ENCODE measurements at regions not wholly inside any gene's neighbourhood (a gene's known extent, or its start where the extent isn't known, plus 50 kb on each side); places are given as distances from the start of the nearest gene placed in this dataset.

DNA sequence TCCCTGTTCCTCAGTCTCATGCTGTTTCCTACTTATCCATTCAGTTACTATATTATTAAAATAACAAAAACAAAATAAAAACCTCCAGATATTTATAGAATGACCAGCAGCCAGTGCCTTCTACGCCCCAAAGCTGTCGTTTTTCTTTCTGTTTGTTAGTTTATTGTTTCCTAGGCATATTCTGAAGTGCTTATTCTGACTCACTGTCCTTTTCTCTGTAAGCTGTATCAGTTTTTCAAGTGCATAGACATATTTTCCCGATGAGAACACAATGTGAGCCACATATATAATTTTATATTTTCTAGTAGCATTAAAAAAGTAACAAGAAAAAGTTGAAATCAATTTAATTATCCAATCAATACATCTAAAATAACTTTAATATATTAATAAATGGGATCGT lies 2158.6 kb upstream of the TENM3 start:
- WGBS, result 53% methylated on average over 4 of the region's 4 CpGs
- Histone ChIP-seq H3K27ac (no peak overlapping the region), H3K9me3 (no peaks in the 10 kb centered on the region), H3K4me1 (no peaks in the 10 kb centered on the region), H3K36me3 (no peaks in the 10 kb centered on the region), H3K27me3 (no peaks in the 10 kb centered on the region), H3K4me3 (no peak overlapping the region)
- no peak for DNase-seq (ENCODE audit: low spot score in 2 of 2)
- no peak for TF ChIP-seq EP300 (IDR thresholded peaks at IDR 0.05)
- no peak for TF ChIP-seq POLR2A (IDR thresholded peaks at IDR 0.05)
- TF ChIP-seq, protein P1, sequence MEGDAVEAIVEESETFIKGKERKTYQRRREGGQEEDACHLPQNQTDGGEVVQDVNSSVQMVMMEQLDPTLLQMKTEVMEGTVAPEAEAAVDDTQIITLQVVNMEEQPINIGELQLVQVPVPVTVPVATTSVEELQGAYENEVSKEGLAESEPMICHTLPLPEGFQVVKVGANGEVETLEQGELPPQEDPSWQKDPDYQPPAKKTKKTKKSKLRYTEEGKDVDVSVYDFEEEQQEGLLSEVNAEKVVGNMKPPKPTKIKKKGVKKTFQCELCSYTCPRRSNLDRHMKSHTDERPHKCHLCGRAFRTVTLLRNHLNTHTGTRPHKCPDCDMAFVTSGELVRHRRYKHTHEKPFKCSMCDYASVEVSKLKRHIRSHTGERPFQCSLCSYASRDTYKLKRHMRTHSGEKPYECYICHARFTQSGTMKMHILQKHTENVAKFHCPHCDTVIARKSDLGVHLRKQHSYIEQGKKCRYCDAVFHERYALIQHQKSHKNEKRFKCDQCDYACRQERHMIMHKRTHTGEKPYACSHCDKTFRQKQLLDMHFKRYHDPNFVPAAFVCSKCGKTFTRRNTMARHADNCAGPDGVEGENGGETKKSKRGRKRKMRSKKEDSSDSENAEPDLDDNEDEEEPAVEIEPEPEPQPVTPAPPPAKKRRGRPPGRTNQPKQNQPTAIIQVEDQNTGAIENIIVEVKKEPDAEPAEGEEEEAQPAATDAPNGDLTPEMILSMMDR (IDR thresholded peaks at IDR 0.05), result no peak
- TF ChIP-seq POLR2AphosphoS5 (IDR thresholded peaks at IDR 0.05), result no peak

DNA sequence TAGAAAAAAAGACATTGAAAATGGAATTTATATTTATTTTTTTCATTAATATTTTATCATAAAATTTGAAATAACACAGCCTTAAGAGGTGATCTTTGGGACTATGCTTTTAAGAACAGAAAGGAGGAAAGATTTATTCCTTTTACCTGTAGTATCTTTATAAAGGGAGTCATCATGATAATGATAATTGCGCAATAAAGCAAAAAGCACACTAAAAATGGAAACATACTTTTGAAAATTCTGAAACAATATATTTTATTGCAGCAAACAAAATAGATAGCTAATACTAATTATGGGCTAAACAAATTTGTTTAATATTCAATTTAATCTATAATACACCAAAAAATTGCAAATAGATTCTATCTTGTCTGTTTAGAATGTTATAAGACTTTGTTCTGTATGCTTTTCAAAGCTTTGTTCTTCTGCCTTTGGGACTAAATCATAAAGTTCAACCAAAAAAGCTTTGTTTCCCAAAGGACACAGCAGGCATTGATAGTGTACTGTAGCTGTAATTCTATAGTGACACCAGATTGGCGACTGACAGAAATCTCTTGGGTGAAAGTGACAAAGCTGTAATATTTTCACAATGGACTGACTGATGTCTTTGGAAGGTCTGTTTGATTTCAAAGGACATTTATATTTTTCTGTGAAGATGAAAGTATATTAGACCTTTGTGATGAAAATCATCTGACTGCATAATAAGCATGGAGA lies 2156.6 kb upstream of the TENM3 start:
- DNase-seq (ENCODE audit: low spot score in 2 of 2), result no peak
- Histone ChIP-seq H3K27me3 (no peaks in the 10 kb centered on the region), H3K4me3 (no peak overlapping the region), H3K4me1 (no peaks in the 10 kb centered on the region), H3K27ac (no peak overlapping the region), H3K9me3 (no peaks in the 10 kb centered on the region), H3K36me3 (no peaks in the 10 kb centered on the region)
- 0% methylated on average over 2 of the region's 2 CpGs for WGBS
- TF ChIP-seq POLR2A (IDR thresholded peaks at IDR 0.05) (no peak), POLR2AphosphoS5 (IDR thresholded peaks at IDR 0.05) (no peak), EP300 (IDR thresholded peaks at IDR 0.05) (no peak)
- TF ChIP-seq, protein P1 (IDR thresholded peaks at IDR 0.05), result no peak

DNA sequence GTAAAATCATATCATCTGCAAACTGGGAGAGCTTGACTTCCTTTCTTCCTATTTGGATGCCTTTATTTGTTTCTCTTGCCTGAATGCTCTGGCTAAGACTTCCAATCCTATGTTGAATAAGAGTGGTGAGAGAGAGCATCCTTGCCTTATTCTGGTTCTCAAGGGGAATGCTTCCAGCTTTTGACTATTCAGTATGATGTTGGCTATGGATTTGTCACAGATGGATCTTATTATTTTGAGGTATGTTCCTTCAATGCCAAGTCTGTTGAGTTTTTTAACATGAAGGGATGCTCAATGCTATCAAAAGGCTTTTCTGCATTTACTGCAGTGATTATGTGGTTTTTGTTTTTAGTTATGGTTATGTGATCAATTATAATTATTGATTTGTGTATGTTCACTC lies 2144.6 kb upstream of the TENM3 start:
- no peak for DNase-seq (ENCODE audit: low spot score in 2 of 2)
- no peak for TF ChIP-seq POLR2AphosphoS5 (IDR thresholded peaks at IDR 0.05)
- TF ChIP-seq POLR2A (IDR thresholded peaks at IDR 0.05), result no peak
- no peak for TF ChIP-seq EP300 (IDR thresholded peaks at IDR 0.05)
- TF ChIP-seq, protein P1 (IDR thresholded peaks at IDR 0.05), result no peak
- Histone ChIP-seq H3K27ac (no peak overlapping the region), H3K4me1 (no peaks in the 10 kb centered on the region), H3K27me3 (no peaks in the 10 kb centered on the region), H3K4me3 (no peak overlapping the region), H3K9me3 (no peaks in the 10 kb centered on the region), H3K36me3 (no peaks in the 10 kb centered on the region)

DNA sequence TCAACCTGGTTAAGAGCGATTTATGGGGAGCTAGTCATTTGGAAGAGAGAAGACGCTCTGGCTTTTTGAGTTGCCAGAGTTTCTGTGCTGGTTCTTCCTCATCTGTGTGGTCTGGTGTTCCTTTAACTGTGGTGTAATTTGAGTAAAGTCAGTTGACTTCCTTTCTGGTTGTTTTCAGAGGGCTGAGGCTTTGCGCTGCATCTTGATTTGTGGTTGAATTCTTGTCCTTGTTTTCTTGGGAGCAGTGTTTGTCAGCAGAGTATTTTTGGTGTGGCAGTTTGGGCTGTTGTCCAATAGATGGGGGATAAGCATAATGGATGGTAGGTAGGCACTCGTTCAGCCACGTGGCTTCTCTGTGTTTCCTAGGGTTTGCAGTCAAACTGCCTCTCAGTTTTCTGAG lies 2143.2 kb upstream of the TENM3 start:
- H3K27me3 ChIP-seq, result no peaks in the 10 kb centered on the region
- H3K27ac ChIP-seq, result no peak overlapping the region
- WGBS, result 49% methylated on average over 5 of the region's 5 CpGs
- H3K4me3 ChIP-seq, result no peak overlapping the region
- H3K4me1 ChIP-seq, result no peaks in the 10 kb centered on the region
- no peak for TF ChIP-seq POLR2AphosphoS5 (IDR thresholded peaks at IDR 0.05)
- TF ChIP-seq, protein P1 (IDR thresholded peaks at IDR 0.05), result no peak
- TF ChIP-seq EP300 (IDR thresholded peaks at IDR 0.05), result no peak
- no peak for TF ChIP-seq POLR2A (IDR thresholded peaks at IDR 0.05)
- H3K9me3 ChIP-seq, result no peaks in the 10 kb centered on the region
- DNase-seq (ENCODE audit: low spot score in 2 of 2), result no peak
- no peaks in the 10 kb centered on the region for H3K36me3 ChIP-seq

DNA sequence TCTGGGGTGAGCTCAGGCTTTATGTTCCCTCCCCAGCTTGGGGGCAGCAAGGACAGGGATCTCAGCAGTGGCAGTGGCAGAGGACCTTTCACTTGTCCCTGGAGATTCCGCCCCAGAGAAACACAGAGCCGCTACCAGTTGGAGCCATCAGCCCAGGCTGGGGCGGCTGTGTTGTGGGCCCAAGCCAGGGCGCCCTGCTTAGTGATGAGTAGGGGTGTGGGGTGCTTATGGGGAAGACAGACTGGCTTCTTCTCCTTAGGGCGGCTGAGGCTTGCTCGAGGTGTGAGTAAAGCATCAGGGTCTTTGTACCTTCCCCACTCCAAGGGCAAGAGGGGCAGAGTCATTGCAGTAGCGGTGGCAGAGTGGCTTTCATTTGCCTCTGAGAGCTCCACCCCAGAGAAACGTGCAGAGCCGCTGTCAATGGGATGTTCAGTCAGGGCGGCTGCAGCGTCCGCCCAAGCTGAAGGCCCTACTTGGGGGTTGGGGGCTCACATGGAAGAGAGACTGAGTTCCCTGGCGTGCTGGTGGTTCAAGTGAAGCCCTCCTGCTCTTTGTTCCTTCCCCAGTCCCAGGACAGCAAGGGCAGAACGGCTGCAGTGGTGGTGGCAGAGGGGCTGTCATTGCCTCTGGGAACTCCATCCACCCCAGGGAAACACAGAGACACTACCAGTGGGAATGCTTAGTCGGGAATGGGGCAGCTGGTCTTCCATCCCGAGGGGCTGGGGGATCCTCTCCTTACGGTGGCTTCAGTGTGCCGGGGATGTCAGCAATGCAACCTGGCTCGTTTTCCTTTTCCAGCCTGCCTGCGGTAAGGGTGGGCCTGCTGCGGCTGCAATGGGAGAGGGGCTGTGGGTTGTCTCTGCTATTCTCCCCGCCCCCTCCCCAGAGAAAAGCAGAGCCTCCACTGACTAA lies 2142.5 kb upstream of the TENM3 start:
- Histone ChIP-seq H3K9me3 (no peaks in the 10 kb centered on the region), H3K4me1 (no peaks in the 10 kb centered on the region), H3K36me3 (no peaks in the 10 kb centered on the region), H3K4me3 (no peak overlapping the region), H3K27ac (no peak overlapping the region), H3K27me3 (no peaks in the 10 kb centered on the region)
- TF ChIP-seq, protein P1 (IDR thresholded peaks at IDR 0.05), result no peak
- TF ChIP-seq POLR2AphosphoS5 (IDR thresholded peaks at IDR 0.05) (no peak), EP300 (IDR thresholded peaks at IDR 0.05) (no peak), POLR2A (IDR thresholded peaks at IDR 0.05) (no peak)
- no peak for DNase-seq (ENCODE audit: low spot score in 2 of 2)
- 100% methylated on average over 3 of the region's 22 CpGs for WGBS
